AG10803 (cell line): ENCODE measurements at regions not wholly inside any gene's neighbourhood (a gene's known extent, or its start where the extent isn't known, plus 50 kb on each side); places are given as distances from the start of the nearest gene placed in this dataset.

Source experiments
- DNase-seq: peaks from one replicate; pipeline ENCODE4 v3.0.0; 2010; ENCODE audit warnings: low read depth
- H3K4me3 ChIP-seq: 2 replicates; pipeline ENCODE4 v1.5.1; 2011; ENCODE audit warnings: mild to moderate bottlenecking, low read length, control low read depth
- TF ChIP-seq, protein P1 (sequence below): conservative IDR thresholded peaks from 2 replicates; pipeline ENCODE4 v1.5.1; 2011; ENCODE audit warnings: mild to moderate bottlenecking, low read length, control low read depth, inconsistent platforms

DNA sequence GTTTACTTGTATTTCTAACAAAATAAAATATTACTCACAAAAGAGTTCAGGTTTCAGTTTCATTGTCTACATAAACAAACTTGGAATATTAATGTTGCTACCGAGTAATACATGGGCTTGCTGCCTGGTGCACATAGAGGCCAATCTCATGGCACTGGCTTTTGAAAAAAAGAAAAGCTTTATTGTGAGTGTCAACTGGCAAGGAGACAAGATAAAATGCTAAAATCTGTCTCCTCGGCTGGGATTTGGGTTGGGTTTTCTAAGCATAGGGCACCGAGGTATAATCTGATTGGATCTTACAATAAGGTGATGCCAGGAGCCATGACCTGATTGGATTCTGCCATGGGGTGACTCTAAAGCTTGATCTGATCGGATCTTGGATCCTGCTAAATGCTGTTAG, 1519.9 kb upstream of the MIR17HG start:
- no peak overlapping the region for H3K4me3 ChIP-seq
- TF ChIP-seq, protein P1, sequence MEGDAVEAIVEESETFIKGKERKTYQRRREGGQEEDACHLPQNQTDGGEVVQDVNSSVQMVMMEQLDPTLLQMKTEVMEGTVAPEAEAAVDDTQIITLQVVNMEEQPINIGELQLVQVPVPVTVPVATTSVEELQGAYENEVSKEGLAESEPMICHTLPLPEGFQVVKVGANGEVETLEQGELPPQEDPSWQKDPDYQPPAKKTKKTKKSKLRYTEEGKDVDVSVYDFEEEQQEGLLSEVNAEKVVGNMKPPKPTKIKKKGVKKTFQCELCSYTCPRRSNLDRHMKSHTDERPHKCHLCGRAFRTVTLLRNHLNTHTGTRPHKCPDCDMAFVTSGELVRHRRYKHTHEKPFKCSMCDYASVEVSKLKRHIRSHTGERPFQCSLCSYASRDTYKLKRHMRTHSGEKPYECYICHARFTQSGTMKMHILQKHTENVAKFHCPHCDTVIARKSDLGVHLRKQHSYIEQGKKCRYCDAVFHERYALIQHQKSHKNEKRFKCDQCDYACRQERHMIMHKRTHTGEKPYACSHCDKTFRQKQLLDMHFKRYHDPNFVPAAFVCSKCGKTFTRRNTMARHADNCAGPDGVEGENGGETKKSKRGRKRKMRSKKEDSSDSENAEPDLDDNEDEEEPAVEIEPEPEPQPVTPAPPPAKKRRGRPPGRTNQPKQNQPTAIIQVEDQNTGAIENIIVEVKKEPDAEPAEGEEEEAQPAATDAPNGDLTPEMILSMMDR: no peak
- no peak for DNase-seq

DNA sequence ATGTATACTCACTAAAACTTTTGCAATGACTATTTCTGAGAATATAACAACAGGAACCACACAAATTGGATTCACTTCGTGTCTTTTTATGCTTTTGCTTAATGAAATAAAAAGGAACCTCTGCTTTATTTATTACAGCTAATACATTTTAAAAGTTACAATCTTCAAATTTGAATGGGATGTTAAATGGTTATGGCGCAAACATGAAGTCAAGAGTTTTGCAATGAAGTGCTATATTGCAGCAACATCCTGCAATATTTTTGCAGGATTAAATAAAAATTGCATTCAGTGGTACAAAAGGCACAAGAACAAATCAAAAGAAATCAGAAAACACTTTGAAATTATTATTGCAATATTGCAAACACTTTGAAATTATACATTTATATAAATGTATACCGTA, 1519.0 kb upstream of the MIR17HG start:
- TF ChIP-seq, protein P1: no peak
- DNase-seq: no peak
- no peak overlapping the region for H3K4me3 ChIP-seq

DNA sequence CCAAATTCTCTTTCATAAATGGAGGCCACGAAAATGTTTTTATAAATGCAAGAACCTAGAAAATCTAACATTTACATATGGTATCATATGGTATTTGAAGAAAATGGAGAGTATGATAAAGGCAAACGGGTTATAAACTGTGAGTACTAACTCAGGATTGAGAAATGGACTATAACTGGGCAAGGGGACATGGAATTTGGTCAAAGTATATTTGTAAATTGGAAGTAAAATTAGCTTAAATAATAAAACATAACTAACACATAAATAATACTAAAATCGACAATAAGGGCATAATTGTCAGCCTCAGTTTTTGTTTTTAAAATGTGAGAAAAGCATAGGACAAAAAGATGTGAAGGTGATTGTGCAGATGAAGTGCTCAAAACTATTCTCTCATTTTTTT, 1516.3 kb upstream of the MIR17HG start:
- TF ChIP-seq, protein P1: no peak
- H3K4me3 ChIP-seq: no peak overlapping the region
- no peak for DNase-seq

DNA sequence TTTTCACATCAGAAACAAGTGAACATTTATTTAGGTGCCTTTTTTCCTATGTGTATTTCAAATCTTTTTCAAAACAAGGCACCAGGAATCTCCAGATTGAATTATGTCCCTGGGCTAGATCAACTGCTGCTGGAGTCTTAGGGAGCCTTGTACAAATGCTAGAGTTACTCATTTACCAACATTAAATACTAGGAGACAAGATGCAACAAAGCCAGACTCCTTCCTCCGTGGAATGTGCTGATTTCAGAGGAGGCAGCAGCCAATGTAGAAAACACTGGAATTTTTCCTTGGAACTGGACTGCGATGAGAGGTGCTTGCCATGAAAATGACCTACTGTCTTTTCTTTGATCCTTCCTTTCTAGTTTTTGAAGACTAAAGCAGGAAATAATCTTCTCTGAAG, 1514.7 kb upstream of the MIR17HG start:
- TF ChIP-seq, protein P1: no peak
- DNase-seq: no peak
- H3K4me3 ChIP-seq: no peak overlapping the region

DNA sequence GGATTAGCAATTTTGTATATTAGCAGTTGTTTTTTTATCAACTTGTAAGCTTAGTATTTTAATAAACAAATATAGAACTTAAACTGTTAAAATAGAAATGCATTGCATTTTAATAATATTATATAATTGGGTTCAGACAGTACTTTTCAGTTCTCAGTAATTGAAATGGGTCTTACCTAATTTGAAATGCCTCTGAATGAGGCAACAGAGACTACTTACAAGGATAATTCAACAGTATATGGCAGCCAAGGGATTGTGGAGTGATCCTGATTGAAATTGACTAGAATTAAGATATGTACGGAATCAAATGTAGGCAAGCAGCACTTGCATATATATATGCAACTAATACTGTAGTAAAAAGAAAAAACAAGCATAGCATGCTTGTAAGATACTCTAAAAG, 1503.9 kb upstream of the MIR17HG start:
- no peak overlapping the region for H3K4me3 ChIP-seq
- TF ChIP-seq, protein P1: no peak
- DNase-seq: no peak

DNA sequence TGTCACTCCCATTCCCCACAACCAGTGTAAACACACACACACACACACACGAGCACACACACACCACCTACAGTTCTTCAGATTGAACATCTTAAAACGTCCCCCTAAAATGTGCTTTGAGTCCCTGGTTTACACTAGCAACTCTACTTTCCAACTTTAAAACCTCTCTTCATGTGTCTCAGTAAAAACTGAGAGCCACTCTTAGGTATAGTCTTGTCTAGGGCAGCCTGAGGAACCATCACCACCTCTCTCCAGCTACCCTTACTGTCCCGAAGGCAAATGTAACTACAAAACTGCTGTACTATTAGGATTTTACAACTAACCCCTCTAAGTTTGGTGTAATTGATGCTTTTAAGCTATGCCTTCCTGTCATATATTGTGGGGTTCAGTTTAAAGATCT, 1501.6 kb upstream of the MIR17HG start:
- TF ChIP-seq, protein P1: no peak
- no peak overlapping the region for H3K4me3 ChIP-seq
- DNase-seq: no peak

DNA sequence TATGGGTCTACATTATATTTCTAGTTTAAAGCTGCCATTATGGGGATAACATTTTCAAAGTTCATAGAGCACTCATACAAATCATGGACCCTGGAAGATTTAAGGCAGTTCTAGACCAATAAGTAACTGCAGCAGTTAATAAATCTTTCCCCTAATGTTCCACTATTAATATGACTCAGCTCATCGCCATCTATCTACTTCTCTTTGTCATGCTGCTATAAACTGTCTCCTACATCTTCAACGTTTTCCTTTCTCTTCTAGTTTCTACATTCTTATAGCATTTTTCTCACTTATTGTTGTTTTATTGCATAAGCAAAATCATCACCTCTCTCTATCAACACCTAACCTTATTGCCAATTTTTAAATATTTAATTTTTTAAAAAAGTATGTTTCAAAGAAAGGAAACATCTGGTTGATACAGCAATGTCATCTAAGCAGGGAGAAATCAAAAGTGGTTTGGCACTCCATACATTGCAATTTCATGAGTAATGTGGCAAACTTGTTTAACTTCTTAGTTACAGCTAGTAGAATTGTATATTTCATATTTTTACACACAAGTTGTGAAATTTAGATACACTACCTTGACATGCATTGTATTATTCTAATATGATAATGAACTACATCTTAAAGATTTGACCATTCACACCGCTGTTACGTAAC, 1500.4 kb upstream of the MIR17HG start:
- TF ChIP-seq, protein P1: no peak
- H3K4me3 ChIP-seq: no peak overlapping the region
- DNase-seq: no peak
